ENCODE measurements at regions not wholly inside any gene's neighbourhood (a gene's known extent, or its start where the extent isn't known, plus 50 kb on each side); places are given as distances from the start of the nearest gene placed in this dataset.

- H3K4me3 ChIP-seq (ENCODE audit: low read depth, low read length), result no peak overlapping the region
- no peak for TF ChIP-seq CTCF (conservative IDR thresholded peaks at IDR 0.05; ENCODE audit: low read depth, low read length)
- no peak for DNase-seq (ENCODE audit: low read depth)
These were observed 380.2 kb upstream of the MMS22L start for GRCh38 chr6:97663252-97663651.

GRCh38 chr6:97665446-97665845 is 382.4 kb upstream of the MMS22L start:
- DNase-seq (ENCODE audit: low read depth), result no peak
- no peak for TF ChIP-seq CTCF (conservative IDR thresholded peaks at IDR 0.05; ENCODE audit: low read depth, low read length)
- no peak overlapping the region for H3K4me3 ChIP-seq (ENCODE audit: low read depth, low read length)

- TF ChIP-seq CTCF (conservative IDR thresholded peaks at IDR 0.05; ENCODE audit: low read depth, low read length), result no peak
- no peak for DNase-seq (ENCODE audit: low read depth)
- no peak overlapping the region for H3K4me3 ChIP-seq (ENCODE audit: low read depth, low read length)
These were observed 383.9 kb upstream of the MMS22L start for GRCh38 chr6:97666889-97667288.

GRCh38 chr6:97668716-97669115 is 385.7 kb upstream of the MMS22L start:
- DNase-seq (ENCODE audit: low read depth), result no peak
- TF ChIP-seq CTCF (conservative IDR thresholded peaks at IDR 0.05; ENCODE audit: low read depth, low read length), result no peak
- peak overlapping the region; percentile 50 for H3K4me3 ChIP-seq (ENCODE audit: low read depth, low read length)

GRCh38 chr6:97669191-97670031 is 386.4 kb upstream of the MMS22L start:
- peak overlapping the region; percentile 50 for H3K4me3 ChIP-seq (ENCODE audit: low read depth, low read length)
- DNase-seq (ENCODE audit: low read depth), result no peak
- TF ChIP-seq CTCF (conservative IDR thresholded peaks at IDR 0.05; ENCODE audit: low read depth, low read length), result no peak

GRCh38 chr6:97674802-97675201 is 391.8 kb upstream of the MMS22L start:
- DNase-seq (ENCODE audit: low read depth), result no peak
- TF ChIP-seq CTCF (conservative IDR thresholded peaks at IDR 0.05; ENCODE audit: low read depth, low read length), result no peak
- no peak overlapping the region for H3K4me3 ChIP-seq (ENCODE audit: low read depth, low read length)

- no peak overlapping the region for H3K4me3 ChIP-seq (ENCODE audit: low read depth, low read length)
- no peak for DNase-seq (ENCODE audit: low read depth)
- no peak for TF ChIP-seq CTCF (conservative IDR thresholded peaks at IDR 0.05; ENCODE audit: low read depth, low read length)
These were observed 394.6 kb upstream of the MMS22L start for GRCh38 chr6:97677626-97678025.

Measured in epithelial cell of proximal tubule (primary cell).